ENCODE measurements at regions not wholly inside any gene's neighbourhood (a gene's known extent, or its start where the extent isn't known, plus 50 kb on each side); places are given as distances from the start of the nearest gene placed in this dataset.

- Mint-ChIP-seq H3K4me1 (ENCODE audit: low read depth) (no peaks in the 10 kb centered on the region), H3K4me3 (no peak overlapping the region), H3K36me3 (ENCODE audit: low read depth) (no peaks in the 10 kb centered on the region), H3K9me3 (no peaks in the 10 kb centered on the region), H3K27ac (no peak overlapping the region), H3K27me3 (peaks cover 4% of the 10 kb centered on the region)
- POLR2A ChIA-PET: no interaction called here
- no peak for TF ChIP-seq CTCF (IDR thresholded peaks at IDR 0.05)
- no peak for ATAC-seq
- no peak for DNase-seq
- intact Hi-C loops (cut with micrococcal nuclease): loop anchor here (10.0 kb wide), 1 partner anchor 595 kb away; no protein-coding TSS in a partner anchor
- CTCF ChIA-PET: no interaction called here
Measured at GRCh38 chr5:61649971-61650370, 317.9 kb downstream of the ZSWIM6 start.

GRCh38 chr5:61650661-61651060 is 318.6 kb downstream of the ZSWIM6 start:
- ATAC-seq: no peak
- POLR2A ChIA-PET: no interaction called here

GRCh38 chr5:61651195-61651594 is 319.1 kb downstream of the ZSWIM6 start:
- no peak overlapping the region for H3K4me3 Mint-ChIP-seq
- CTCF ChIA-PET: no interaction called here

More at GRCh38 chr5:61650661-61651060, 318.6 kb downstream of the ZSWIM6 start:
- H3K4me1 Mint-ChIP-seq (ENCODE audit: low read depth): no peaks in the 10 kb centered on the region
- no peak overlapping the region for H3K27ac Mint-ChIP-seq
- no peaks in the 10 kb centered on the region for H3K9me3 Mint-ChIP-seq
- no peak overlapping the region for H3K4me3 Mint-ChIP-seq
- peaks cover 7% of the 10 kb centered on the region for H3K27me3 Mint-ChIP-seq
- no peak for DNase-seq
- CTCF ChIA-PET: no interaction called here
- TF ChIP-seq CTCF (IDR thresholded peaks at IDR 0.05): no peak
- intact Hi-C loops (cut with micrococcal nuclease): loop anchor here (10.0 kb wide), 1 partner anchor 596 kb away; no protein-coding TSS in a partner anchor
- H3K36me3 Mint-ChIP-seq (ENCODE audit: low read depth): no peaks in the 10 kb centered on the region

GRCh38 chr5:61652916-61653315 is 320.9 kb downstream of the ZSWIM6 start:
- Mint-ChIP-seq H3K9me3 (no peaks in the 10 kb centered on the region), H3K4me1 (ENCODE audit: low read depth) (no peaks in the 10 kb centered on the region), H3K27me3 (peaks cover 12% of the 10 kb centered on the region), H3K36me3 (ENCODE audit: low read depth) (no peaks in the 10 kb centered on the region), H3K27ac (no peak overlapping the region), H3K4me3 (no peak overlapping the region)
- ChIA-PET CTCF (no interaction called here), POLR2A (no interaction called here)
- no peak for ATAC-seq
- intact Hi-C loops (cut with micrococcal nuclease): loop anchor here (10.0 kb wide), 1 partner anchor 598 kb away; no protein-coding TSS in a partner anchor
- DNase-seq: no peak
- TF ChIP-seq CTCF (IDR thresholded peaks at IDR 0.05): no peak

More at GRCh38 chr5:61651195-61651594, 319.1 kb downstream of the ZSWIM6 start:
- DNase-seq (no peak), ATAC-seq (no peak)
- POLR2A ChIA-PET: no interaction called here
- intact Hi-C loops (cut with micrococcal nuclease): loop anchor here (10.0 kb wide), 1 partner anchor 596 kb away; no protein-coding TSS in a partner anchor
- Mint-ChIP-seq H3K27ac (no peak overlapping the region), H3K36me3 (ENCODE audit: low read depth) (no peaks in the 10 kb centered on the region), H3K9me3 (no peaks in the 10 kb centered on the region), H3K27me3 (peaks cover 7% of the 10 kb centered on the region), H3K4me1 (ENCODE audit: low read depth) (no peaks in the 10 kb centered on the region)
- TF ChIP-seq CTCF (IDR thresholded peaks at IDR 0.05): no peak

- intact Hi-C loops (cut with micrococcal nuclease): loop anchor here (10.0 kb wide), 1 partner anchor 599 kb away; no protein-coding TSS in a partner anchor
- Mint-ChIP-seq H3K36me3 (ENCODE audit: low read depth) (no peaks in the 10 kb centered on the region), H3K4me1 (ENCODE audit: low read depth) (no peaks in the 10 kb centered on the region), H3K27ac (no peak overlapping the region), H3K9me3 (no peaks in the 10 kb centered on the region), H3K27me3 (peaks cover 10% of the 10 kb centered on the region), H3K4me3 (no peak overlapping the region)
- POLR2A ChIA-PET: interaction anchor here (0.8 kb wide), 1 partner anchor 335 kb away, joined by 3 read pairs; no protein-coding TSS in a partner anchor
- CTCF ChIA-PET: no interaction called here
- ATAC-seq: no peak
- DNase-seq: no peak
- no peak for TF ChIP-seq CTCF (IDR thresholded peaks at IDR 0.05)
Measured at GRCh38 chr5:61653807-61654580, 321.9 kb downstream of the ZSWIM6 start.

All from activated CD8-positive, alpha-beta T cell treated with anti-CD3 and anti-CD28 coated beads for 36 hours (primary cell).